ENCODE measurements at regions not wholly inside any gene's neighbourhood (a gene's known extent, or its start where the extent isn't known, plus 50 kb on each side); places are given as distances from the start of the nearest gene placed in this dataset.
"Not testable (repeated sequence)": the region's sequence is repeated elsewhere in the genome, so short reads cannot be mapped to it uniquely, and the experiment has no call there.

GRCh38 chr9:74006935-74007334 lies 490.2 kb upstream of the RORB start:
- no peak for DNase-seq (ENCODE audit: low read depth)

GRCh38 chr9:74007833-74008232 lies 489.3 kb upstream of the RORB start:
- DNase-seq (ENCODE audit: low read depth), result no peak

DNA sequence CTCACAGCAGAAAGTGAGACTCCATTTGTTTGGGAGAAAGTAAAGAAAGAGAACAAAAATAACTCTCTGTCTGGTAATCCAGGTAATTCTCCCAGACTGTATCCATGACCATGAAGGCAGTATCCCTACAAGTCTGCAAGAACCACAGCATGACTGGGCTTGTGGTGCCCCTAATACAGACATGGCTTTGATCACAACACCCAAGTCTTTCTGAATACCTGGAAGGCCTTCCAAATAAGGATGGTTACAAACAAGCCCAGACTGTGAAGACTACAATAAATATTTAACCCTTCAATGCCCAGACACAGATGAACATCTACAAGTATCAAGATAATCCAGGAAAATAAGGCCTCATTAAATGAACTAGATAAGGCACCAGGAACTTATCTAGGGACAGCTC lies 481.1 kb upstream of the RORB start:
- no peak for DNase-seq (ENCODE audit: low read depth)

- DNase-seq (ENCODE audit: low read depth), result no peak
Measured at GRCh38 chr9:74025402-74025925, 471.7 kb upstream of the RORB start.

GRCh38 chr9:74032421-74032820 lies 464.7 kb upstream of the RORB start:
- no peak for DNase-seq (ENCODE audit: low read depth)

GRCh38 chr9:74035786-74036185 lies 461.3 kb upstream of the RORB start:
- DNase-seq (ENCODE audit: low read depth), result no peak

DNA sequence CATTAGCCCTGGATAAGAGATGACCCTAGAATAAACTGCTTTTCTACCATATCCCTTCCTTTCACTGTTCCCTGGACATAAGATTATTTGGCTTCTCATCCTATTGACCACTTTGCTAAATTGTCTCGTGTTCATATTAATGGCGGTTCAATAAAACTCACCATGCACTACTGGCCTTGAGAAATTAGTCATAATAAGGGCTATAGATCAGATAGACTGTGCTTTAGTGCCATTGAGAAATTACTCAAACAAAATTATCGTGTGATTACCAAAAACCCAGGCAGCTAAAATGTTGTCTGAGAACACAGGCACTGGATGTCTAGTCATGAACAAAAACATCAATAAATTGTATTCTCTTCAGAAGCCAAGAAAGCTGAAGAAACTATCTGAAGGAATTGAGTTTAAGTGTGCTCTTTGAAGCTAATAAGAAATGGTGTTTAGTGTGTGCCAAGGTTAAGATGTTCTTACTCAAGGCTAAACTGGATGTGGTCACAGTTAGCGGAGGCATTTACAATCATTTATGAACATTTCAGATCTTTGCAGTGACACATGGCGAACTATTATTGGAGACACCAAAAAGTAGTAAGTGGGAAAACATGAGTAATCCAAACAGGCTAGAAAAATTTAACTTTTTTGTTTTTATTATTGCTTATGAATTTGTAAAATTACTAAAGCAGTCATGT lies 460.4 kb upstream of the RORB start:
- DNase-seq (ENCODE audit: low read depth), result no peak

GRCh38 chr9:74037274-74037673 lies 459.9 kb upstream of the RORB start:
- no peak for DNase-seq (ENCODE audit: low read depth)

- DNase-seq (ENCODE audit: low read depth), result no peak
Measured at GRCh38 chr9:74041588-74041987, 455.5 kb upstream of the RORB start.

- no peak for DNase-seq (ENCODE audit: low read depth)
Measured at GRCh38 chr9:74044844-74045243, 452.3 kb upstream of the RORB start.

DNA sequence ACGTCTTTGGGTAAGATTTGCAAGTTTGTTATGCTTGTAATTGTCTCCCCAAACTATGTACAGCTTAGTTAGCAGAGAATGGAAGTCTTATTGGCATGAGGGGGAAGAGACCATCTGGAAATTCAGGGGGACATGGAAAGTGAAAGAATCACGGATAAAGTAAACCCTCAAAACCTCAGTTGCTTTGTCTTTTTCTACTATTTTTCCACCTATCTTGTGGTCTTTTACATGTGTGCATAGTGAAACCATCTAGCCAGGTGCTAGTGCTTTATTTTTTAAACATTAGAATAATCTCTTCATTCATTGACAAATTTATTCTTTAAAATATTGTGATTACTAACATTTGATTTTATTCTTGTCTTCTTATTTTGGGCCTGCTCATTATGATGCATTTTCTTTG lies 441.1 kb upstream of the RORB start:
- no peak for DNase-seq (ENCODE audit: low read depth)

GRCh38 chr9:74057051-74057450 lies 440.1 kb upstream of the RORB start:
- DNase-seq (ENCODE audit: low read depth), result not testable (repeated sequence)

GRCh38 chr9:74064702-74065101 lies 432.4 kb upstream of the RORB start:
- no peak for DNase-seq (ENCODE audit: low read depth)

DNA sequence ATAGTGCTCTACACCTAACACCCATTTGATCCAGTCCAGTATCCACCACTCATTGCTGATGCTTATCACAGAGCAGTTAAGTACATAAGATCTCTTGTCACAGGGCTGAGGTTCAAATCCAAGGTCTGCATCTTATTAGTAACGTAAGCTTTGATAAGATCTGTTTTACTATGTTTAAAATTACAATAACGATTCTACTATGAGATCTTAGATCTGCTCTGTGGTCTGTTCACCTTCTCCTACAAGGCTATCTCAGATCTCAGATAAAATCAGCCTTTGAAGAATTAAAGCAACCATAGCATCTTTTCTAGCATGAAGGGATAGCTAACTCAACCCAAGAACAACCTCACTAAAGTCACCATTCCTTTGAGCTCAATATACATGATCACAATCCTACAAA lies 431.0 kb upstream of the RORB start:
- no peak for DNase-seq (ENCODE audit: low read depth)

GRCh38 chr9:74066605-74067004 lies 430.5 kb upstream of the RORB start:
- DNase-seq (ENCODE audit: low read depth), result no peak

DNA sequence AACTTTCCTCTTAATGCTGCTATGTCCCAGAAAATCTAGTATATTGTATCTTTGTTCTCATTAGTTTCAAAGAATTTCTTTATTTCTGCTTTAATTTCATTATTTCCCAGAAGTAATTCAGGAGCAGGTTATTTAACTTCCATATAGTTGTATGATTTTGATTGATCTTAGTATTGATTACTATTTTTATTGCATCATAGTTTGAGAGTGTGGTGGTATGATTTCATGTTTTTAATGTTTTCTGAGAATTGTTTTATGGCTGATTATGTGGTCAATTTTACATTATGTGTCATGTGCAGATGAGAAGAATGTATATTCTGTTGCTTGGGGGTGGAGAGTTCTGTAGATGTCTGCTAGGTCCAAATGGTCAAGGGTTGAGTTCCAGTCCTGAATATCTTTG lies 425.6 kb upstream of the RORB start:
- no peak for DNase-seq (ENCODE audit: low read depth)

GRCh38 chr9:74073897-74074296 lies 423.2 kb upstream of the RORB start:
- DNase-seq (ENCODE audit: low read depth), result no peak

DNA sequence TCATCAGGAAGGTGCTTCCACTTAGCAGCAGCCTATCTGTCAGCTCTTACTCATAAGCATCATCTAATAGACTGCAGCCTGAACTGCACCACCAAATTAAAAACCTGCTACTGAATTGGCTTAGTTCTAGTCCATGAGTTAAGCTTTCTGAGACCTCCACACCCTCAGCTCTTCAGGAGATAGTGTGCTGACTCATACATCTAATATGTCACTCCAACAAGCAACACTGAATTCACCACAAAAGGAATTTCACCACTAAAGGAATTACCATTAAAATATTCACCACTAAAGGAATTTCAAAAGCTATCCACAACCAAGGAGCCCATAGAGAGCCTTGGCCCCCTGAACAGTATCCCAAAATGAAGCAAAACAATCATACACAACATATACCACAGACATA lies 418.5 kb upstream of the RORB start:
- DNase-seq (ENCODE audit: low read depth), result no peak

- not testable (repeated sequence) for DNase-seq (ENCODE audit: low read depth)
Measured at GRCh38 chr9:74080652-74081051, 416.5 kb upstream of the RORB start.

DNA sequence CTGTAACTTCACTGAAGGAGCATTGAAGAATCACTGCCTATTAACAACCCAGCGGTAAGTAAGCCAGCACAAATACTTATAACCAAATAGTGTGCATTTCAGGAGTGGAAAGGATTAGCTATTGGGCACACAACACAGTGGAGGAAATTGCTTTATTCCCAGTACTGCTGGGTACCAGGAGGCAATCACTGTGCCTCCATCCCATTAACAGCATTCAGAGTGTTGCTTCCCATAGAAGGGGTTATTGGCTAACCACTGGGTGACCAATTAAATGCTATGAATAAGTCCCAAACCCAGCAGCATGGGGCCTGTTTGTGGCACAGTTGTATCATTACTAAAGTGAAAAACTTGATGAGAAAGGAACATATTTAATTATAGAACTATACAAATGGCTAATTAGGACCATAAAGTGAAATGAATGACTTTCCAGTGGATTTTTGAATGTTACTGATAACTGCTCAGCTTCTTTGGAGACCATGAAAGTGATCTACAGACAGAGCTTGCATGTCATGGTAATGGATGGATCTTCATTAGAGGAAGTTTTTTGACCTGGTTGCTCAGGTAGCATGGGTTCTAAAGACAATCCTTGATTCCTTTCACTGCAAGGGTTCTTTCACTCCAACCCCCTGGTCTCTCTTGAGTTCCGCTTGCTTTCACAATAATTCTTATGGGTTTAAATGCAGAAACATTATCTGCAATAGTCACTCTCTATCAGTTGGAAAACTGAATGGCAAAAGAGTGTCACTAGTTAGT lies 413.3 kb upstream of the RORB start:
- DNase-seq (ENCODE audit: low read depth), result no peak

GRCh38 chr9:74085384-74086037 lies 411.6 kb upstream of the RORB start:
- not testable (repeated sequence) for DNase-seq (ENCODE audit: low read depth)

DNA sequence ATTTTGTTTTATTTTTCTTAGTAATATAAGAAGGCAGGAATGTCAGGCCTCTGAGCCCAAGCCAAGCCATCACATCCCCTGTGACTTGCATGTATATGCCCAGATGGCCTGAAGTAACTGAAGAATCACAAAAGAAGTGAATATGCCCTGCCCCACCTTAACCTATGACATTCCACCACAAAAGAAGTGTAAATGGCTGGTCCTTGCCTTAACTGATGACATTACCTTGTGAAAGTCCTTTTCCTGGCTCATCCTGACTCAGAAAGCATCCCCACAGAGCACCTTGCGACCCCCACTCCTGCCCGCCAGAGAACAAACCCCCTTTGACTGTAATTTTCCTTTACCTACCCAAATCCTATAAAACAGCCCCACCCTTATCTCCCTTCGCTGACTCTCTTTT lies 406.2 kb upstream of the RORB start:
- DNase-seq (ENCODE audit: low read depth), result not testable (repeated sequence)

- no peak for DNase-seq (ENCODE audit: low read depth)
Measured at GRCh38 chr9:74092491-74092834, 404.7 kb upstream of the RORB start.
